OCI-LY1 (cell line): ENCODE measurements at regions not wholly inside any gene's neighbourhood (a gene's known extent, or its start where the extent isn't known, plus 50 kb on each side); places are given as distances from the start of the nearest gene placed in this dataset.

ENCODE experiments used
- H2AFZ ChIP-seq: fragments of 200-600 bp; sonication (generic), shearing (Covaris generic); 2 replicates; pipeline ENCODE4 v1.6.0; 2014; ENCODE audit warnings: antibody characterized with exemption, mild to moderate bottlenecking, low read length
- H3F3A ChIP-seq: fragments of 200-600 bp; sonication (generic), shearing (Covaris generic); 2 replicates; pipeline ENCODE4 v1.6.0; 2014; ENCODE audit warnings: mild to moderate bottlenecking, antibody characterized with exemption, low read length, moderate library complexity; ENCODE audit not compliant: insufficient read depth
- H3K27ac ChIP-seq: fragments of 200-600 bp; sonication (generic); 2 replicates; pipeline ENCODE4 v1.5.1; 2014; ENCODE audit warnings: low read length, mixed run types, mild to moderate bottlenecking, low read depth; ENCODE audit not compliant: poor library complexity, severe bottlenecking
- H3K27me3 ChIP-seq: fragments of 200-600 bp; sonication (generic); 2 replicates; pipeline ENCODE4 v1.6.0; 2014; ENCODE audit warnings: antibody characterized with exemption, mild to moderate bottlenecking, low read length, moderate library complexity; ENCODE audit not compliant: insufficient read depth
- H3K36me3 ChIP-seq: fragments of 200-600 bp; sonication (generic); 2 replicates; pipeline ENCODE4 v1.6.1; 2014; ENCODE audit warnings: mild to moderate bottlenecking, antibody characterized with exemption, low read length, moderate library complexity, mixed read lengths; ENCODE audit not compliant: insufficient read depth
- H3K4me1 ChIP-seq: fragments of 200-600 bp; sonication (generic); 2 replicates; pipeline ENCODE4 v1.5.1; 2014; ENCODE audit warnings: mild to moderate bottlenecking, low read length, moderate library complexity; ENCODE audit not compliant: insufficient read depth, severe bottlenecking
- H3K4me2 ChIP-seq: fragments of 200-600 bp; sonication (generic), shearing (Covaris generic); 2 replicates; pipeline ENCODE4 v1.6.1; 2014; ENCODE audit warnings: low read length
- H3K4me3 ChIP-seq: fragments of 200-600 bp; sonication (generic); 2 replicates; pipeline ENCODE4 v1.5.1; 2014; ENCODE audit warnings: low read length, low read depth, mild to moderate bottlenecking, mixed read lengths; ENCODE audit not compliant: poor library complexity, severe bottlenecking
- H3K79me2 ChIP-seq: fragments of 200-600 bp; shearing (Covaris generic); 2 replicates; pipeline ENCODE4 v1.6.1; 2016; ENCODE audit warnings: mixed run types, low read length, mixed read lengths; ENCODE audit not compliant: insufficient read depth
- H3K9ac ChIP-seq: fragments of 200-600 bp; sonication (generic), shearing (Covaris generic); 2 replicates; pipeline ENCODE4 v1.6.1; 2014; ENCODE audit warnings: mild to moderate bottlenecking, low read length, mixed read lengths
- H3K9me2 ChIP-seq: fragments of 200-600 bp; sonication (generic), shearing (Covaris generic); 2 replicates; pipeline ENCODE4 v1.6.1; 2014; ENCODE audit warnings: low read depth, mild to moderate bottlenecking, low read length, mixed read lengths
- H3K9me3 ChIP-seq: fragments of 200-600 bp; shearing (Covaris generic); 2 replicates; pipeline ENCODE4 v1.6.1; 2014; ENCODE audit warnings: low read length, mixed read lengths
- H4K20me1 ChIP-seq: fragments of 200-600 bp; sonication (generic), shearing (Covaris generic); 2 replicates; pipeline ENCODE4 v1.6.0; 2016; ENCODE audit warnings: mild to moderate bottlenecking, low read length; ENCODE audit not compliant: insufficient read depth
- CTCF ChIP-seq: fragments of 200-600 bp; sonication (generic), shearing (Covaris generic); IDR thresholded peaks from 2 replicates; pipeline ENCODE4 v1.5.1; 2017; ENCODE audit warnings: mild to moderate bottlenecking, antibody characterized with exemption, low read length, moderate library complexity, mixed read lengths
- EZH2 ChIP-seq: fragments of 200-600 bp; sonication (generic), shearing (Covaris generic); IDR thresholded peaks from 2 replicates; pipeline ENCODE4 v1.8.0; 2017; ENCODE audit warnings: borderline replicate concordance, mixed run types, mild to moderate bottlenecking, antibody characterized with exemption, low read length, moderate library complexity, mixed read lengths

GRCh38 chr7:46000513-46000912 is 79.4 kb upstream of the IGFBP3 start:
- no peak overlapping the region for H2AFZ ChIP-seq
- no peak overlapping the region for H3K27ac ChIP-seq
- no peaks in the 10 kb centered on the region for H3K4me1 ChIP-seq

DNA sequence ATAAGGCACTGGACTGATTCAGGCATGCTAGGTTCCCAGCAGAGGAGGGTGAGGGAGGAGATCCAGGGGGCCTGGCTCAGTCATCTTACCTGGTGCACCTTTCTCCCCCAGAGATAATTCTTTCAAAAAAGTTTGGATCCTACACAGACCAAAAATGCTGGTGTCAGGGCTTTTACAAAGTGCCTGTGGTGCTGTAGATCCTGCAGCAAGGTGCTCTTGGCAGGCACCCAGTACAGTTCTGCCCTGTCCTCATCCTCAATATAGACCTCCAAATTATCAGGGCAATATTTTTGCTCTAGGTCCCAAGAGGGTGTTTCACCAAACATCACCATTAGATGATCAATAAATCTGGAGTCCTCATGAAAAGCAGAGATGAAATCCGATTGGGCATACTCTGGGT is 78.5 kb upstream of the IGFBP3 start:
- Histone ChIP-seq H3K27ac (no peak overlapping the region), H3K9me2 (no peaks in the 10 kb centered on the region), H3K79me2 (no peaks in the 10 kb centered on the region), H3K27me3 (no peaks in the 10 kb centered on the region), H3K4me1 (no peaks in the 10 kb centered on the region), H3K4me2 (no peak overlapping the region), H3K9me3 (no peaks in the 10 kb centered on the region), H3F3A (no peaks in the 10 kb centered on the region), H3K9ac (no peak overlapping the region), H3K4me3 (no peak overlapping the region), H3K36me3 (no peaks in the 10 kb centered on the region), H4K20me1 (no peaks in the 10 kb centered on the region), H2AFZ (no peak overlapping the region)
- no peak for TF ChIP-seq CTCF
- TF ChIP-seq EZH2 = no peak

More at GRCh38 chr7:46000513-46000912, 79.4 kb upstream of the IGFBP3 start:
- Histone ChIP-seq H3K4me2 (no peak overlapping the region), H3K79me2 (no peaks in the 10 kb centered on the region), H3K9ac (no peak overlapping the region), H4K20me1 (no peaks in the 10 kb centered on the region), H3K9me3 (no peaks in the 10 kb centered on the region), H3K27me3 (no peaks in the 10 kb centered on the region), H3F3A (no peaks in the 10 kb centered on the region), H3K9me2 (no peaks in the 10 kb centered on the region), H3K36me3 (no peaks in the 10 kb centered on the region), H3K4me3 (no peak overlapping the region)
- TF ChIP-seq CTCF = no peak
- TF ChIP-seq EZH2 = no peak

GRCh38 chr7:45998506-45998905 is 77.4 kb upstream of the IGFBP3 start:
- no peak for TF ChIP-seq CTCF
- TF ChIP-seq EZH2 = no peak
- Histone ChIP-seq H3K4me2 (no peak overlapping the region), H3K36me3 (no peaks in the 10 kb centered on the region), H3K4me3 (no peak overlapping the region), H3K9ac (no peak overlapping the region), H3K4me1 (no peaks in the 10 kb centered on the region), H2AFZ (no peak overlapping the region), H3F3A (no peaks in the 10 kb centered on the region), H3K27me3 (no peaks in the 10 kb centered on the region), H3K79me2 (no peaks in the 10 kb centered on the region), H4K20me1 (no peaks in the 10 kb centered on the region), H3K27ac (no peak overlapping the region), H3K9me2 (no peaks in the 10 kb centered on the region), H3K9me3 (no peaks in the 10 kb centered on the region)
